B cell (primary cell): ENCODE measurements at regions not wholly inside any gene's neighbourhood (a gene's known extent, or its start where the extent isn't known, plus 50 kb on each side); places are given as distances from the start of the nearest gene placed in this dataset.
A peak's percentile ranks its signal among the peaks of the same experiment; 100 is the strongest.

Experiments
- ATAC-seq: fragments of 200-7000 bp; cut with Tn5 transposase; one replicate; pipeline ENCODE4 v1.10.0; 2021; ENCODE audit warnings: low read depth, mild to moderate bottlenecking, moderate number of reproducible peaks, moderate library complexity
- CTCF ChIA-PET: fragments of 350-600 bp; sonication (Branson Sonifier 250); formaldehyde crosslinking; loops from one replicate; lab custom pipeline; 2021; ENCODE audit warnings: antibody characterized with exemption, inconsistent platforms; lab: Charles Lee
- POLR2A ChIA-PET: fragments of 350-600 bp; sonication (Branson Sonifier 250); formaldehyde crosslinking; loops from one replicate; lab custom pipeline; 2021; ENCODE audit warnings: antibody characterized with exemption; lab: Charles Lee
- DNase-seq: peaks from one replicate; pipeline ENCODE4 v3.0.0; 2013
- H2AFZ ChIP-seq: 2 replicates; pipeline ENCODE4 v1.6.1; 2012; ENCODE audit warnings: mild to moderate bottlenecking, low read depth, low read length; ENCODE audit not compliant: insufficient read depth, poor library complexity, severe bottlenecking
- H3K27ac ChIP-seq, 2 donors: 1 replicate in 1 of 2; 2 replicates in 1 of 2; pipeline ENCODE4 v1.5.1; 2012 to 2013; ENCODE audit warnings: low read length in 2 of 2, mild to moderate bottlenecking in 2 of 2, moderate library complexity in 1 of 2
- H3K27me3 ChIP-seq, 4 experiments: fragments of 200-600 bp in 1 of 4; sonication (generic) in 1 of 4; replicated peaks in 1 of 4; 1 replicate in 2 of 4; 2 replicates in 2 of 4; pipeline versions ENCODE4 v1.6.1 to v1.7.0; 2013 to 2016; ENCODE audit warnings: low read length in 3 of 4, mild to moderate bottlenecking in 2 of 4, mixed read lengths in 1 of 4, moderate library complexity in 1 of 4; ENCODE audit not compliant: insufficient read depth in 4 of 4, control insufficient read depth in 3 of 4; ENCODE audit errors: control extremely low read depth in 1 of 4
- H3K36me3 ChIP-seq, 2 experiments: replicated peaks in 1 of 2; 1 replicate in 1 of 2; 2 replicates in 1 of 2; pipeline versions ENCODE4 v1.6.1 to v1.7.1; 2013; ENCODE audit warnings: low read length in 1 of 2; ENCODE audit not compliant: insufficient read depth in 2 of 2, control insufficient read depth in 1 of 2; ENCODE audit errors: control extremely low read depth in 1 of 2, extremely low read depth in 1 of 2
- H3K4me1 ChIP-seq, 2 donors: fragments of 200-600 bp in 1 of 2; sonication (generic) in 1 of 2; 1 replicate in 1 of 2; 2 replicates in 1 of 2; pipeline versions ENCODE4 v1.5.1 to v1.6.1; 2013 to 2017; ENCODE audit warnings: low read length in 2 of 2; ENCODE audit not compliant: control insufficient read depth in 2 of 2, insufficient read depth in 2 of 2
- H3K4me2 ChIP-seq: replicated peaks from 2 replicates; pipeline ENCODE3; 2012; ENCODE audit warnings: mild to moderate bottlenecking, low read depth, low read length; ENCODE audit not compliant: poor library complexity, severe bottlenecking
- H3K4me3 ChIP-seq, 5 experiments: fragments of 200-600 bp in 1 of 5; sonication (generic) in 1 of 5; 1 replicate in 3 of 5; 2 replicates in 2 of 5; pipeline versions ENCODE4 v1.5.1 to v1.7.0; 2011 to 2016; ENCODE audit warnings: low read length in 4 of 5, mild to moderate bottlenecking in 4 of 5, low read depth in 2 of 5, control low read depth in 1 of 5, moderate library complexity in 1 of 5; ENCODE audit not compliant: insufficient read depth in 1 of 5; ENCODE audit errors: control extremely low read depth in 1 of 5, extremely low read depth in 1 of 5
- H3K79me2 ChIP-seq: fragments of 200-600 bp; sonication (generic); one replicate; pipeline ENCODE4 v1.6.0; 2016; ENCODE audit warnings: low read length; ENCODE audit not compliant: control insufficient read depth, insufficient read depth
- H3K9ac ChIP-seq: fragments of 200-600 bp; sonication (generic); 2 replicates; pipeline ENCODE4 v1.6.1; 2017; ENCODE audit warnings: mild to moderate bottlenecking, low read length, moderate library complexity
- H3K9me3 ChIP-seq, 3 donors: one replicate each; pipeline versions ENCODE4 v1.6.1 to v1.7.1; 2013; ENCODE audit warnings: low read length in 2 of 3; ENCODE audit not compliant: control insufficient read depth in 2 of 3, insufficient read depth in 1 of 3; ENCODE audit errors: control extremely low read depth in 1 of 3
- H4K20me1 ChIP-seq: 2 replicates; pipeline ENCODE4 v1.6.0; 2012; ENCODE audit warnings: mild to moderate bottlenecking, low read length; ENCODE audit not compliant: insufficient read depth, control insufficient read depth, poor library complexity, severe bottlenecking
- H3K27ac Mint-ChIP-seq: one replicate; pipeline ENCODE4 v1.8.0; 2021; ENCODE audit warnings: mixed read lengths
- H3K27me3 Mint-ChIP-seq: one replicate; pipeline ENCODE4 v1.8.0; 2021; ENCODE audit warnings: mixed read lengths
- H3K4me1 Mint-ChIP-seq: one replicate; pipeline ENCODE4 v1.8.0; 2021; ENCODE audit warnings: mixed read lengths
- H3K4me3 Mint-ChIP-seq: one replicate; pipeline ENCODE4 v1.8.0; 2021; ENCODE audit warnings: mixed read lengths
- H3K9me3 Mint-ChIP-seq: one replicate; pipeline ENCODE4 v1.8.0; 2022; ENCODE audit warnings: mixed read lengths; ENCODE audit not compliant: insufficient read depth
- EZH2 ChIP-seq: IDR thresholded peaks from 2 replicates; pipeline ENCODE4 v1.6.1; 2012; ENCODE audit warnings: borderline replicate concordance, low read depth, mild to moderate bottlenecking, moderate library complexity, low read length; ENCODE audit not compliant: insufficient read depth, poor library complexity, severe bottlenecking
- WGBS: methylation state at CpG from one replicate; pipeline ENCODE4 v1.1.5; 2013; ENCODE audit warnings: missing lambda C conversion rate; ENCODE audit not compliant: insufficient coverage; 5-methylcytosine and 5-hydroxymethylcytosine counted together
- intact Hi-C: fragments of 100-400 bp; cut with micrococcal nuclease; formaldehyde crosslinking; loops from one replicate; pipeline ENCODE4 v1.10.0; 2022
- TF ChIP-seq, protein P1 (sequence below): fragments of 200-600 bp; IDR thresholded peaks from one replicate; pipeline ENCODE4 v1.8.0; 2022; ENCODE audit warnings: antibody characterized with exemption, mild to moderate bottlenecking

DNA sequence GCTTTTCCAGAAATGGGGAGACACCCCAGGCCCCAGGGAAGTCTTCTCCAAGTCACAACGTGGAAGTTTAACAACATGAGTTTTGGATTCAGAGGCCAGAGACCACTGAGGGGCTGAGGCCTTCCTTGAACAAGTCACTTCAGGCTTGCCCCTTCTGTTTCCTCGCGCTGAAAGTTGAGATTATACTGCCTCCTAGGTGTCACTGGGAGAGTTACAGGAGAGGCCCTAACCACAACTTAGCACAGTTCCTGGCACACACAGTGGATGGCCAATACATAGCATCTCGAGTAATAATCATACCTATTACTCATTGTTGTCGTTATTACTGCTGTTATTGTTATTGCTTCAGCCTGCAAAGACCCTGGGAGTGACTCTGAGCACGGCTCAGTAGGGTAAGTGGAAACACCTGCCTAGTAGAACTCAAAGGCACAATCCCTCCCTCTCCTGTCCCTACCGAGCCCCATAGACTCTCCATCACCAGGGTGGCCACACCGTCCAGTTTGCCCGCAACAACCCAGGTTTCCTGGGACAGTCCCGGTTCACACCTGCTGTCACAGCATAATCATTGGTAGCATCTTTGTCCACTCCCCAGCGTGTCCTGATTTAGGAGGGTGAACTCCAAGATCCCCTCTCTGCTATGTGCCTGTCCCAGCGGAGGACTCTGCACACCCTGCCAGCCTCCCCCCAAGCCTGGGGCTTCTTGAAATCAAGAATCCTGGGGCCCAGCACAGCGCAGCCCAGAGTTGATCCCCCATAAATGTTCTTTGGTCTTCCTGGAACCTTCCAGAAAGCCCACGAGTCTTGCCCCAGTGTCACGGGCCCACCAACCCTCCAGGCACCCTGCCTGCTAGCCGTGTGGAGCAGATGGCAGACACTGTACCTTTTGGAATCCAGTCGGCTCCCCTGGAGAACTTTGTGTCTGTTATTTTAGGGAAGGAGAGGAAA is 85.0 kb downstream of the SYNE3 start:
- CTCF ChIA-PET = interaction anchor here (1.0 kb wide), 1 partner anchor 96 kb away, joined by 3 read pairs; no protein-coding TSS in a partner anchor
- H3K4me3 Mint-ChIP-seq = no peak overlapping the region
- Histone ChIP-seq H3K4me1 (peaks cover 0 to 3% of the 10 kb centered on the region in 2 donors), H3K4me3 (no peak overlapping the region), H4K20me1 (no peaks in the 10 kb centered on the region), H3K79me2 (peaks cover 16% of the 10 kb centered on the region), H3K27me3 (no peaks in the 10 kb centered on the region), H2AFZ (no peak overlapping the region), H3K36me3 (peaks cover 23 to 73% of the 10 kb centered on the region in 2 experiments), H3K9ac (no peak overlapping the region), H3K27ac (no peak overlapping the region), H3K4me2 (no peak overlapping the region), H3K9me3 (no peaks in the 10 kb centered on the region)
- no peaks in the 10 kb centered on the region for H3K9me3 Mint-ChIP-seq
- TF ChIP-seq, protein P1, sequence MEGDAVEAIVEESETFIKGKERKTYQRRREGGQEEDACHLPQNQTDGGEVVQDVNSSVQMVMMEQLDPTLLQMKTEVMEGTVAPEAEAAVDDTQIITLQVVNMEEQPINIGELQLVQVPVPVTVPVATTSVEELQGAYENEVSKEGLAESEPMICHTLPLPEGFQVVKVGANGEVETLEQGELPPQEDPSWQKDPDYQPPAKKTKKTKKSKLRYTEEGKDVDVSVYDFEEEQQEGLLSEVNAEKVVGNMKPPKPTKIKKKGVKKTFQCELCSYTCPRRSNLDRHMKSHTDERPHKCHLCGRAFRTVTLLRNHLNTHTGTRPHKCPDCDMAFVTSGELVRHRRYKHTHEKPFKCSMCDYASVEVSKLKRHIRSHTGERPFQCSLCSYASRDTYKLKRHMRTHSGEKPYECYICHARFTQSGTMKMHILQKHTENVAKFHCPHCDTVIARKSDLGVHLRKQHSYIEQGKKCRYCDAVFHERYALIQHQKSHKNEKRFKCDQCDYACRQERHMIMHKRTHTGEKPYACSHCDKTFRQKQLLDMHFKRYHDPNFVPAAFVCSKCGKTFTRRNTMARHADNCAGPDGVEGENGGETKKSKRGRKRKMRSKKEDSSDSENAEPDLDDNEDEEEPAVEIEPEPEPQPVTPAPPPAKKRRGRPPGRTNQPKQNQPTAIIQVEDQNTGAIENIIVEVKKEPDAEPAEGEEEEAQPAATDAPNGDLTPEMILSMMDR = peak; percentile 53
- no peak for TF ChIP-seq EZH2
- ATAC-seq (no peak), DNase-seq (peak; percentile 48)
- intact Hi-C loops = no loop called here
- H3K27ac Mint-ChIP-seq = no peak overlapping the region
- H3K27me3 Mint-ChIP-seq = no peaks in the 10 kb centered on the region
- WGBS = 85% methylated on average over 15 of the region's 17 CpGs
- H3K4me1 Mint-ChIP-seq = peaks cover 7% of the 10 kb centered on the region
- POLR2A ChIA-PET = interaction anchor here (0.5 kb wide), 1 partner anchor 146 kb away, joined by 3 read pairs; no protein-coding TSS in a partner anchor

DNA sequence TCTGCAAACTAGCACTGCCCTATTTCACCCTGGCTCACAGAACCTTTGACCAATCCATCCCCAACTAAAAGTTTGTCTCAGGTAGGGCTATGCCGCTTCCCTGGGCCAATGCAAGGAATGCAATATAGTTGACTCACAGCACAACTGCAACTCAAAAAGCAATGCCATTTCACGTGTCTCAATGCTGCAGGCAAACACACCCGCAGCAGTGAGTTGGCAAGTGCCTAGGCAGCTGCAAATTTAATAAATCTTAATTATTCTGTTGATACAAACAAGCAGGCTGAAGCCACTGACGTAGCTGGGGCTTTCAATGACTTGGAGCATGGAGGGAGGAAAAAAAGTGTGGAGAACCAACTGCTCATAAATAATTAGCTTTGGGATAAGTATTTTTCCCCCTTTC is 87.9 kb downstream of the SYNE3 start:
- no peak overlapping the region for H3K4me3 Mint-ChIP-seq

More for the DNA sequence above, 87.9 kb downstream of the SYNE3 start:
- ChIA-PET POLR2A (no interaction called here), CTCF (interaction anchor here (1.3 to 4.0 kb wide), 6 partner anchors 12 to 346 kb away, joined by 3 to 47 read pairs (median 16); partner anchors contain the start of gene GLRX5)
- H3K4me1 Mint-ChIP-seq = peaks cover 7% of the 10 kb centered on the region
- H3K4me1 ChIP-seq = no peaks in the 10 kb centered on the region
- intact Hi-C loops = loop anchor here (5.0 kb wide), 1 partner anchor 741 kb away; no protein-coding TSS in a partner anchor
- H3K27ac ChIP-seq = no peak overlapping the region
- H2AFZ ChIP-seq = no peak overlapping the region
- 100% methylated on average over 1 of the region's 4 CpGs for WGBS
- DNase-seq = no peak
- H3K4me3 ChIP-seq = no peak overlapping the region
- H3K27me3 Mint-ChIP-seq = no peaks in the 10 kb centered on the region
- H3K79me2 ChIP-seq = peaks cover 8% of the 10 kb centered on the region
- no peaks in the 10 kb centered on the region for H3K9me3 Mint-ChIP-seq
- H3K4me2 ChIP-seq = no peak overlapping the region
- ATAC-seq = no peak
- no peak overlapping the region for H3K27ac Mint-ChIP-seq
- H4K20me1 ChIP-seq = no peaks in the 10 kb centered on the region
- H3K36me3 ChIP-seq = peaks cover 22 to 70% of the 10 kb centered on the region in 2 experiments
- H3K27me3 ChIP-seq = no peaks in the 10 kb centered on the region
- TF ChIP-seq, protein P1 = no peak
- no peak for TF ChIP-seq EZH2
- H3K9me3 ChIP-seq = no peaks in the 10 kb centered on the region
- H3K9ac ChIP-seq = no peak overlapping the region
